DMS153 treated with DMSO at 0.1 percent for 48 hours (cell line): ENCODE measurements at regions not wholly inside any gene's neighbourhood (a gene's known extent, or its start where the extent isn't known, plus 50 kb on each side); places are given as distances from the start of the nearest gene placed in this dataset.
"Not testable (repeated sequence)": the region's sequence is repeated elsewhere in the genome, so short reads cannot be mapped to it uniquely, and the experiment has no call there.

Experiments used
- DNase-seq: peaks from one replicate; lab custom pipeline; 2025; ENCODE audit not compliant: unreplicated experiment; lab: John Stamatoyannopoulos, UW

DNA sequence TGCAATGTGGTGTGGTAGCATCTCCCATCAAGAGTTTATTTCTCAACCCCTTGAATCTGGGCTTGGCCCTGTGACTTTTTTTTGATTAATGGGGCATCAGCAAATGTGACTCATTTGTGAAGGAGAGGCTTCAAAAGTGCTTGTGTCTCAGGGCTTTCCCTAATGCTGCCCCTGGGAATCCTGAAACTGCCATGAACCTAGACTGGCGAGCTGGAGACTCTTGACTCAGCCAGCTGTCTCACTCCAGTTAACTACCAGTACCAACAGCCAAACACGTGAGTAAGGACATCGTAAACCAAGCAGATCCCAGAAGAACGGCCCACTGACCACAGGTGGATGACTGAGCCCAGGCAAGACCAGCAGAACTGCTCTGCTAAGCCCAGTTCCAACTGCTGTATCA lies 72.8 kb upstream of the ADTRP start:
- DNase-seq = peak; percentile 7

DNA sequence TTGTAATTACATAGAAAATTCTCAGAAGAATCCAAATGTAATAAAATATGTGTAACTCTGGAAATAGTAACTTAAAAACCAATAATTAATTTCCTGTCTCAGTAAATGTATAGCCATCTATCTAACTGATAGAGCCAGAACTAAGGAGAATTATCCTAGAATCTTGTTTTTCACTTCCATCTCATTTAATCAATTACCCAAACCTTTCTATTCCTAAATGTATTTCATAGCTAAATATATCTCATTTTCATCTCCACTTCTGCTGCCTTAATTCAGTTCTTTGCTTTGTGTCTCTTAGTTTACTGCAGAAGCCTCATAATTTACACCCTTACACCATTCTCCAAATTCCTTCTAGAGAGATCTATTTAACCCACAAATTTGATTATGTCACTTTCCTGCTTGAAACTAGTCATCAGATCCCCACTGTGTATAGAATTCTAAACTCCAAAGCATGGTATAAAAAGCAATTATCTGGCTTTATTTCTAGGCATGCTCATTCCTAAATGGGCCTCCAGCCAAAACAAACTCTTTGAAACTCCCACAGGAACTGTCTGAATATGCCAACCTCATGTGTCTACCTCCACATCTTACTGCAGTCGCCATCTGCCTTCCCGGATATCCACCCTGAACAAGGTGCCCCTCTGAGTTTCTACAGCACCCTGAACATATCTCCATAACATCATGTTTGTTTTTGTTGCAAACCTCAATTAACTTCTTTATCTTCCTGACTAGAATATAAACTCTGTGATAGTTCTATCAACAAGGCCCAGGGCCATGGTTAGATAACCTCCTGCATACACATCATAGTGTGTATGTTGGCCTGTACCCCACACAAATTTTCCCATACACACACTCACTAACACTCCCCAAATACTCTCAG lies 70.5 kb upstream of the ADTRP start:
- DNase-seq = peak; percentile 25

DNA sequence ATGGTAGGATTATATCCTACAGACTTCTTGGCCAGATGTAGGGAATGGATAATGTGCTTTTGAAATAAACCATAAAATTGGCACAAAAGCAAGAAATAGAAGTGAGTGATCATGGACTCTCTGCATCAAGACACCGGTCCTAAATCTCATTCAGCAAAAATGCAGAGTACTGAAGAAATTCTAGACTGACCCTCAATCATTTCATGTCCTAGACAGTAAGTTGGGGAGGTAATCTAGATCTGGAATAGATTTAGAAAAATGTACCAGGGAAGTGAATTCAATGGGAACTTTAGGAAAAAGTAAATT lies 69.7 kb upstream of the ADTRP start:
- DNase-seq = no peak

DNA sequence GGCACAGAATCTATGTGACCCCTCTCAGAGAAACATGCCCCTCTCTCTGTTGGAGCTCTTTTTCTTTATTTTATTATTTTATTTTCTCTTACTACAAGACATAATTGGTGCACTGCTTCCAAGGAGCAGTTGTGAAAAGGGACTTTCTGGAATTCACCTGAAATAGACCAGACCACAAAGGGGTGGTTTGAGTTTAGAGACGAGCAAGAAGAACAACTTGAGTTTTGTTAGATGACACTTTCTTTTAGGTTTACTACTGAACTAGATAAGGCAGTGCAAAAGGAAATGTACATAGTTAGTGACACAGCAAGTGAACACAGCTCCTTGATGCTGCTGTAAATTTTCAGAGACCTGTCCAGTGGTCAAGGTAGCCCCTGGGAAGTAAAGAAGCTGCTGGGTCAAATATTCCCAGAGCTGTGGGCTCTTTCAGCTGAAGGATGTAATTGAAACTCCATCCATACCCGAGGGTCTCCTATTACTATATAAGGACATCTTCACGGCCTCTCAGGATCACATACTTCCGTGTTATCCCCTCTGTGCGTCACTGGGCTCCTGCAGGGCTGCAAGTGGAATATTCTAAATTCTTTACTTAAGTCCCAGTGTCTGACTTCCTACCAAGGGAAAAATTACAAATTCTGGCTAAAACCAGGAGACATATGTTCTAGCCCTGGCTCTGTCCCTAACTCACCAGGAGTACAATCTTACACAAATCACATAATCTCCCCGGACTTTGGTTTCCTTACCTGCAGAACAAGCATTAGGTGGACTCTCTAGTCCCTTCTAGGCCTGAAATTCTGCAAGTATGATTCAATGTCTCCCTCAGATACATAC lies 69.1 kb upstream of the ADTRP start:
- DNase-seq = no peak

DNA sequence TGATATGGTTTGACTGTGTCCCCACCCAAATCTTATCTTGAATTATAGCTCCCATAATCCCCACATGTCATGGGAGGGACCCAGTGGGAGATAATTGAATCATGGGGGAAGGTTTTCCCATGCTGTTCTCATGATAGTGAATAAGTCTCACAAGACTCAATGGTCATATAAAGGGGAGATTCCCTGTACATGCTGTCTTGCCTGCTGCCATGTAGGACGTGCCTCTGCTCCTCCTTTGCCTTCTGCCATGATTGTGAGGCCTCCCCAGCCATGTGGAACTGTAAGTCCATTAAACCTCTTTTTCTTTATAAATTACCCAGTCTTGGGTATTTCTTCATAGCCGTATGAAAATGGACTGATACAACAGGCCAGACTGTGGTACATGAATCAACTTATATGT lies 68.5 kb upstream of the ADTRP start:
- DNase-seq = not testable (repeated sequence)

DNA sequence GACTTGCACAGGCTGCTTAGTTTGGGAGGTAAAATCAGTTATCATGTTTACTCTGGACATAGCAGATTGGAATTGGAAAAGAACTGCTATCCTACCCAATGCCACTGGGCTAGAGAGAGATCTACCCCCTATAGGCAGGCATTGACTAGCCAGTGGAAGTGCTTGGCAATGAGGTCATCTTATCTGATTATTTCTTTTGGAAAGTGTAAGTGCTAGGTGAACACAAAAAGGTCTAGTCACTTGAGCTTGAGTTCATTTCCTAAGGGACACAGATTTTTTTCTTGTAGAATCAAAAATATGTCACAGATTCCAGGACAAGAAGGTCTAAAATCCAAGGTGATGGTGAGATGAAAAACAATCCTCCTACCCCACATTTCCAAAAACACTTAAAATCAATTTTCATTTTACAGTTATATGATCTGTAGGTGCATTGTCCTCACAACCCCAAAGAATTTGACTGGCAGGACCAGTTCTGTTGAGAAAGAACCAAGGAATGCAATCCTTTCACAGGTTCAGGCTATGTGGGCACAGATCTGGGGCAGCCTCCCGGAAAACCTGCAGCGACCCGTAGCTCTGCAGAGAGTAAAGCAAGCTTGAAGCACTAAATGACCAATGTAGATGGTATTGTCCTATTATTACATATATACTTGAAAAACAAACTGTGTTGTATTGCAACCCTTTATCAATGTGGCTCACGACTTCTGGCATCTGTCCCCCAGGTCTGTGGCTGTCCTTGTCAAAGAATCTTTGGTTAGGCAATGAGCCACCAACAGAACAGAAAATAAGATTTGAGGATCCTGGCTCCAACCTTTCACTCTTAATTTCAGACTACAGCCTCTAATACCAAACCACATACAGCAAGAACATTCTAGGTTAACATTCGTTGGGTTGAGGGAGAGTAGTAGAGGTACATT lies 67.3 kb upstream of the ADTRP start:
- no peak for DNase-seq

DNA sequence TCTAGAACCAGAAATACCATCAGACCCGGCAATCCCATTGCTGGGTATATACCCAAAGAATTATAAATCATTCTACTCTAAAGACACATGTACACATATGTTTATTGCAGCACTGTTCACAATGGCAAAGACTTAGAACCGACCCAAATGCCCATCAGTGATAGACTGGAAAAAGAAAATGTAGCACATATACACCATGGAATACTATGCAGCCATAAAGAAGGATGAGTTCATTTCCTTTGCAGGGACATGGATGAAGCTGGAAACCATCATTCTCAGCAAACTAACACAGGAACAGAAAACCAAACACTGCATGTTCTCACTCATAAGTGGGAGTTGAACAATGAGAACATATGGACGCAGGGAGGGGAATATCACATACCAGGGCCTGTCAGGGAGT lies 64.2 kb upstream of the ADTRP start:
- DNase-seq = not testable (repeated sequence)

DNA sequence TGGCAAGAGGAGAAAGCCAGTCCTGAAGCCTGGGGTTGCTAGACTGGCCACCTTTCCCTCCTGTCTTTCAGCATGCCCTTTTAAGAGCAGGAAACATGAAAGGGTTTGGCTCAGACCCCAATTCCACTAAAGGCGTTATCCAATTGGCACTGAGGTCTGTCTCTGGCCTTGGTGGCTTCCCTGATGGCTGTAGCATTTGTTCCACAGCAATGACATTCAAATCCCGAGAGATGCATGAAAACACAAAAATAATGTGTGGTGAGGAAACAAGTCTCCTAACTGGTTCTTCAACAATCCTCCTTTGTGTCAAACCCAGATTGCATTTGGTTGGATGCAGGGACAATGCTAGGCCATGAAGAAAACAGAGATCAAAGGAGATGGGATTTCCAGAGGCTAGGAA lies 56.5 kb upstream of the ADTRP start:
- no peak for DNase-seq

DNA sequence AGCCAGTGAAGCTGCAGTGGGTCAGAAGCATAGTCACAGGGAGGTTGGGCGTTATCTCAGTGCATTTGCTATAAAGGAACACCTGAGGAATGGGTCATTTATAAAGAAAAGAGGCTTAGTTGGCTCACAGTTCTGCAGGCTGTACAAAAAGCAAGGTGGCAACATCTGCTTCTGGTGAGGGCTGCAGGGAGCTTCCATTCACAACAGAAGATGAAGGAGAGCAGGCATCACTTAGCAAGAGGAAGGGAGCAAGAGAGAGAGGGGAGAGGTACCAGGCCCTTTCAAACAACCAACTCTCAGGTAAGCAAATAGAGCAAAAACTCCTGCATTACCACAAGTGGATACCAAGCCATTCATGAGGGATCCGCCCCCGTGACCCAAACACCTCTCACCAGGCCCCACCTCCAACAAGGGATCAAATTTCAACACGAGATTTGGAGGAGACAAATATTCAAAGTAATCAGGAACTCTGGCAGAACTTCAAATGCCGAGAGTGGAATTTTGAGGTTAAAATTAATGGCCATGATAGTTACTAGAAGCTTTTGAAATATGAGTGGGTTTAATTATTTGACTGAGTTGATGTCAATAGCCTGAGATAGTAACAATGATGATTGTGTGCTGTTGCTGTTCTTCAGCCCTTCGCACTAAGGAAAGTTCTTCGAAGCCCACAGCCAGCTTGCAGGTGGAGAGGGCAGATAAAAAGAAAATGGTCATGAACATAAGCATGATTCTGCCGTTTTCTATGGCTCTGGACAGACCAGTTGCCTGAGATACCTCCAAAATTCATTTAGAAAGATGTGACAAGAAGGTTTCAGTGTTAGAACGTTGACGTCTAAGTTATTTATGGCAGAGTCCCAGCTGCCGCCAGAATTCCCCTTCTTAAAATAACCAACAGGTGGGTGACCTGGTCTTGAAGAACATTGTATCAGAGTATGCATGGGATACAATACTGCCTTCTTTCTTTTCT lies 55.3 kb upstream of the ADTRP start:
- DNase-seq = no peak

DNA sequence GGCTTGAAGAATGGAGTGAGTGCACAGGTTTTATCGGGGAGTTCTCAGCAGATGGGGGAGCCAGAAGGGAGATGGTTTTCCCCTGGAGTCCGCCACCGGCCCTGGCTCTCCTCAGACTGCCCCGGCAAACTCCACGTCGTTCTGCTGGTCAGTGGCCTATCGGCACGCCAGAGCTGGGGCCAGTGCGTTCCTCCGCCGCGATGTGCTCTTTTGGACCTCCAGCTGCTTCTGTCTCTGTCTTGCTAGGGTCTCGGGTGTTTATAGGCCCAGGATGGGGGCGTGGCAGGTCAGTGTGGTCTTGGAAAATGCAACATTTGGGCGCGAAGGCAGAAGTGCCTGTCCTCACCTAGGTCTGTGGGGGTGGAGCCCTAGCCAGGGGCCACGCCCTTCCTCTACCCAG lies 53.0 kb upstream of the ADTRP start:
- DNase-seq = no peak

DNA sequence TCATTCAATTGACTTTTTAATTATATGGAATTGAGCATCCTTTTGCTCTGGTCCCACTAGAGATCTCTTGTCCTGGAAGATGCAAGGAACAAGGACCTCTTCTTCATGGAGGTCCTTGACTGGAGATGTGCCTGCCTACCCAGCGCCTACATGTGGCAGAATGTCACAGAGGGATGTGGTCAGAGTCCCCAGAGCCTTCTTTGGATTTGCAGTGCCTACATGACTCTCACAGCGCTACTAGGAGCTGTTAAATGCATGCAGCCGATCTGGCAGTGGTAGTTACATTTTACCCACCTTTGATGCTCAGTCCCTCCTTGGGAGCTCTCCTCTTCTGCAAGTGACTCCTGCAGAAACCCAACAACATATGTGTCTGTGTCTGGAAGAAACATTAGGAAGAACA lies 51.9 kb upstream of the ADTRP start:
- no peak for DNase-seq

DNA sequence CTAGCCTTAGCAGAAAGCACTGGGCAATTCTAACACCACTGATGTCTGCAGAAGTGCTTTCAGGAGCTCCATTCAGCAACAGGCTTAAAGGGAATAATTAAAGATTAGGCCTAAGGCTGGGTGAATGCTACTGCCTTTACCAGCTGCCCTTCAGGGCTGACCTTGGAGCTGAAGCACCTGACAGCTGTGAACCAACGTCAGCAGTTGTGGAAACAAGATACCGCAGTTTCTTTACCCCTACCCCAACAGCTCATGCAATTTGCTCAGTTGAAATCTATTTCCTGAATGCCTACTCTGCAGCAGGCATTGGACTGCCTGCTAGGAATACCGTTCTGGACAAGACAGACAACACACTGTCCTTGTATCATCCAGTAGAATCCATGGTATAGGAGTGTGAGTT lies 51.5 kb upstream of the ADTRP start:
- DNase-seq = no peak

DNA sequence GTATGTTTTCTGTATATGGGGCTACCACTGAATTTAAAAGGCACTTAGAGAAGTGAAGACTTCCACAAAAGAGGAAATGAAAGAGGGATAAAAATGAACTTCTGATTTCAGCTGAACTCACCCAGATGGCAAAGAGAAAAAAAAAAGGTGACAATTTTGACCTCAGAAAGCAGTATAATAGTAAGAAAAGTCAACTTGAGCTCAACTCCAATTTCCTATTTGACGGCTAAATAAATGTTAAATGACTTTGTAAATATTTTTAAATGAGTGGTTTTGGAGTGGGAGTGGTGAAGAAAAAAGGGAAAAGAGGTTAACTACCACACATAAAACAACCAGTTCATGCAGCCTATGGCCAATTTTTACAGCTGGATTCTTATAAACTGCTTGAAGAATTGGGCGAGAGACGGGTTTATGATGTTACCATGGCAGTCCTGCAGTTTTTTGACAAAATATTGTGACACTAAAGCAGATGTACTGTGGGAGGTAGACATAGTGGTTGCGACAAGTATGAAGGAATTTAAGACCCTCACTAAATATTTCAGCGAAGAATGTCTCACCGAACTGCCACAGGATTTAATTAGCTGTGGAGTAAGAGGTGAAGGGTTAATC lies 49.8 kb upstream of the ADTRP start:
- no peak for DNase-seq
